Kidney (tissue), 13 donors: ENCODE measurements at regions not wholly inside any gene's neighbourhood (a gene's known extent, or its start where the extent isn't known, plus 50 kb on each side); places are given as distances from the start of the nearest gene placed in this dataset.

Source experiments
- DNase-seq, 5 donors: peaks; one replicate each; pipeline ENCODE4 v3.0.0-alpha.2; 2013 to 2020
- FAIRE-seq: peaks from 2 replicates; lab custom pipeline; 2012; peaks lifted over from hg19 to GRCh38; lab: Jason Lieb, UNC
- H3K27ac ChIP-seq, 2 donors: one replicate each; pipeline ENCODE4 v1.7.0; 2013; ENCODE audit warnings: low read depth in 2 of 2, low read length in 2 of 2, inconsistent platforms in 1 of 2
- H3K27me3 ChIP-seq: one replicate; pipeline ENCODE4 v1.7.1; 2013; ENCODE audit warnings: low read length, inconsistent platforms; ENCODE audit not compliant: control insufficient read depth, insufficient read depth
- H3K36me3 ChIP-seq, 3 donors: one replicate each; pipeline versions ENCODE4 v1.7.0 to v1.7.1; 2013; ENCODE audit warnings: low read length in 3 of 3, control low read depth in 1 of 3, inconsistent platforms in 1 of 3; ENCODE audit not compliant: insufficient read depth in 3 of 3, control insufficient read depth in 2 of 3
- H3K4me1 ChIP-seq, 3 donors: one replicate each; pipeline versions ENCODE4 v1.7.0 to v1.7.1; 2013; ENCODE audit warnings: low read length in 3 of 3, inconsistent platforms in 1 of 3, low read depth in 1 of 3; ENCODE audit not compliant: control insufficient read depth in 2 of 3, insufficient read depth in 2 of 3
- H3K4me3 ChIP-seq, 3 donors: one replicate each; pipeline versions ENCODE4 v1.7.0 to v1.8.1; 2013; ENCODE audit warnings: low read length in 3 of 3, control low read depth in 1 of 3, inconsistent platforms in 1 of 3
- H3K9ac ChIP-seq, 3 donors: one replicate each; pipeline versions ENCODE4 v1.7.0 to v1.7.1; 2013; ENCODE audit warnings: low read length in 3 of 3, control low read depth in 1 of 3, inconsistent platforms in 1 of 3
- H3K9me3 ChIP-seq, 3 donors: one replicate each; pipeline versions ENCODE4 v1.7.0 to v1.7.1; 2013; ENCODE audit warnings: low read length in 3 of 3, control low read depth in 1 of 3, inconsistent platforms in 1 of 3; ENCODE audit not compliant: control insufficient read depth in 2 of 3, insufficient read depth in 1 of 3
- CTCF ChIP-seq: IDR thresholded peaks from 3 replicates; pipeline ENCODE4 v1.5.1; 2012; ENCODE audit warnings: mild to moderate bottlenecking, moderate library complexity, borderline replicate concordance; ENCODE audit not compliant: insufficient read depth; ENCODE audit errors: extremely low read depth
- intact Hi-C: fragments of 100-400 bp; cut with DNase I; formaldehyde crosslinking; loops from one replicate; pipeline ENCODE4 v1.11.1; 2022
- donor health status: control.
- donor health status: control.
- donor health status: control.
- donor health status: control.
- donor health status: control.
- donor health status: DM: yes; HTN: yes; CAD: no.
- donor health status: Normal renal cell carcinoma (clear cell type).

GRCh38 chr5:42912184-42912798, 100.6 kb upstream of the SELENOP start:
- intact Hi-C loops = no loop called here
- Histone ChIP-seq H3K4me3 (no peak overlapping the region), H3K27me3 (peaks cover 5% of the 10 kb centered on the region), H3K36me3 (no peaks in the 10 kb centered on the region), H3K9me3 (no peaks in the 10 kb centered on the region), H3K9ac (no peak overlapping the region), H3K27ac (no peak overlapping the region), H3K4me1 (peaks cover 0 to 4% (median 0%) of the 10 kb centered on the region in 3 donors)
- FAIRE-seq = no peak
- no peak for DNase-seq
- TF ChIP-seq CTCF = peak; percentile 29

- Histone ChIP-seq H3K27ac (no peak overlapping the region), H3K36me3 (no peaks in the 10 kb centered on the region), H3K9me3 (no peaks in the 10 kb centered on the region), H3K9ac (peak overlapping the region in 2 of 3 donors; percentile 24 to 58), H3K4me1 (peaks cover 0 to 4% (median 0%) of the 10 kb centered on the region in 3 donors), H3K4me3 (peak overlapping the region; percentile 65 to 72 (median 68)), H3K27me3 (peaks cover 7% of the 10 kb centered on the region)
- intact Hi-C loops = no loop called here
- DNase-seq (peak; percentile 88 to 95 (median 93)), FAIRE-seq (no peak)
- TF ChIP-seq CTCF = peak; percentile 74
Observed at GRCh38 chr5:42908509-42909488, 97.1 kb upstream of the SELENOP start.

- Histone ChIP-seq H3K9ac (no peak overlapping the region), H3K9me3 (no peaks in the 10 kb centered on the region), H3K4me1 (peaks cover 0 to 4% (median 0%) of the 10 kb centered on the region in 3 donors), H3K27me3 (peaks cover 7% of the 10 kb centered on the region), H3K4me3 (peak overlapping the region in 2 of 3 donors; percentile 65 to 68), H3K36me3 (no peaks in the 10 kb centered on the region), H3K27ac (no peak overlapping the region)
- DNase-seq (no peak), FAIRE-seq (no peak)
- intact Hi-C loops = no loop called here
- TF ChIP-seq CTCF = no peak
Observed at GRCh38 chr5:42908086-42908485, 96.4 kb upstream of the SELENOP start.
